ENCODE measurements at regions not wholly inside any gene's neighbourhood (a gene's known extent, or its start where the extent isn't known, plus 50 kb on each side); places are given as distances from the start of the nearest gene placed in this dataset.

DNA sequence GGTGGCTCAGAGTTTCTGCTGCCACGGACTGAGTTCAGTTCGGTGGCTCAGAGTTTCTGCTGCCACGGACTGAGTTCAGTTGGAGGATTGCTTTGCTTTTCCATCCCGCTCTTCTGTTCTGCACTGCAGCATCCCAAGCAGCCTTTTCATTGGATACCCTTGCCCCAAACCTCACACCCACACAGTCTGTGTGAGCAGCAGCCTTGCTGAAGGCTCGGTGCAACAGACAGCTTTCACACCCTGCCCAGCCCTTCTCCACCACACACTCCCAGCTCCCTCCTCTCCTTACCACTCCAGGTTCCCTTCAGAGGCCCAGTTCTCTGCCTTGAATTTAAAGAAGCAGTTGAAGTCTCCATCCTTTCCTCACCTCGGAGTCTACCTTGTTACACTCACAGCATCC is 52.5 kb upstream of the CHD6 start:
- POLR2A ChIA-PET = no interaction called here
- Histone ChIP-seq H3K4me1 (ENCODE audit: control insufficient read depth in 1 of 2, insufficient read depth in 2 of 2, low read length in 2 of 2) (no peaks in the 10 kb centered on the region), H3K9ac (ENCODE audit: low read length) (no peak overlapping the region), H3K79me2 (ENCODE audit: insufficient read depth, low read length) (no peaks in the 10 kb centered on the region), H2AFZ (ENCODE audit: low read depth, low read length, poor library complexity, severe bottlenecking) (no peak overlapping the region), H3K4me3 (replicated peaks in 1 of 2; ENCODE audit: low read depth in 1 of 2, low read length in 2 of 2) (no peak overlapping the region), H3K27me3 (ENCODE audit: insufficient read depth, low read length) (peaks cover 6% of the 10 kb centered on the region; the same call in 1 of the 2 replicates), H3K9me3 (ENCODE audit: control insufficient read depth in 1 of 2, insufficient read depth in 1 of 2, low read depth in 1 of 2, low read length in 2 of 2) (no peaks in the 10 kb centered on the region), H3K4me2 (ENCODE audit: low read length) (no peak overlapping the region), H3K36me3 (ENCODE audit: control insufficient read depth in 1 of 2, insufficient read depth in 2 of 2, low read length in 2 of 2) (no peaks in the 10 kb centered on the region), H3K9me2 (ENCODE audit: insufficient read depth) (no peaks in the 10 kb centered on the region), H3K27ac (ENCODE audit: low read depth, low read length) (no peak overlapping the region), H4K20me1 (ENCODE audit: insufficient read depth) (no peaks in the 10 kb centered on the region)
- ATAC-seq (no peak), DNase-seq (ENCODE audit: low read depth, low spot score) (no peak)
- intact Hi-C loops (cut with micrococcal nuclease) = no loop called here
- CTCF ChIA-PET = no interaction called here
- TF ChIP-seq ZFX (IDR thresholded peaks at IDR 0.05) (no peak), TCF7L2 (IDR thresholded peaks at IDR 0.05; ENCODE audit: borderline replicate concordance, extremely low read depth, insufficient read depth, insufficient read length) (no peak), SP1 (IDR thresholded peaks at IDR 0.05; ENCODE audit: low read depth) (no peak), SIN3A (IDR thresholded peaks at IDR 0.05; ENCODE audit: low read depth) (no peak), ZNF274 (IDR thresholded peaks at IDR 0.05; ENCODE audit: low read depth, low read length) (no peak), CEBPB (IDR thresholded peaks at IDR 0.05; ENCODE audit: low read depth) (no peak), SRF (IDR thresholded peaks at IDR 0.05; ENCODE audit: low read depth) (no peak), ATF3 (IDR thresholded peaks at IDR 0.05) (no peak), EZH2 (IDR thresholded peaks at IDR 0.05) (no peak), JUND (IDR thresholded peaks at IDR 0.05) (no peak), YY1 (IDR thresholded peaks at IDR 0.05; ENCODE audit: extremely low read depth, insufficient replicate concordance, low read depth, low read length) (no peak), POLR2A (IDR thresholded peaks at IDR 0.05; ENCODE audit: borderline replicate concordance, extremely low read depth, insufficient read depth, insufficient read length) (no peak), ELF1 (IDR thresholded peaks at IDR 0.05; ENCODE audit: borderline replicate concordance, low read depth) (no peak), RAD21 (IDR thresholded peaks at IDR 0.05; ENCODE audit: low read depth) (no peak), EZH2phosphoT487 (IDR thresholded peaks at IDR 0.05; ENCODE audit: borderline replicate concordance) (no peak), FOSL1 (IDR thresholded peaks at IDR 0.05; ENCODE audit: low read depth) (no peak)
- TF ChIP-seq, protein P1, sequence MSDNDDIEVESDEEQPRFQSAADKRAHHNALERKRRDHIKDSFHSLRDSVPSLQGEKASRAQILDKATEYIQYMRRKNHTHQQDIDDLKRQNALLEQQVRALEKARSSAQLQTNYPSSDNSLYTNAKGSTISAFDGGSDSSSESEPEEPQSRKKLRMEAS (IDR thresholded peaks at IDR 0.05) = no peak
- TF ChIP-seq, protein P2, sequence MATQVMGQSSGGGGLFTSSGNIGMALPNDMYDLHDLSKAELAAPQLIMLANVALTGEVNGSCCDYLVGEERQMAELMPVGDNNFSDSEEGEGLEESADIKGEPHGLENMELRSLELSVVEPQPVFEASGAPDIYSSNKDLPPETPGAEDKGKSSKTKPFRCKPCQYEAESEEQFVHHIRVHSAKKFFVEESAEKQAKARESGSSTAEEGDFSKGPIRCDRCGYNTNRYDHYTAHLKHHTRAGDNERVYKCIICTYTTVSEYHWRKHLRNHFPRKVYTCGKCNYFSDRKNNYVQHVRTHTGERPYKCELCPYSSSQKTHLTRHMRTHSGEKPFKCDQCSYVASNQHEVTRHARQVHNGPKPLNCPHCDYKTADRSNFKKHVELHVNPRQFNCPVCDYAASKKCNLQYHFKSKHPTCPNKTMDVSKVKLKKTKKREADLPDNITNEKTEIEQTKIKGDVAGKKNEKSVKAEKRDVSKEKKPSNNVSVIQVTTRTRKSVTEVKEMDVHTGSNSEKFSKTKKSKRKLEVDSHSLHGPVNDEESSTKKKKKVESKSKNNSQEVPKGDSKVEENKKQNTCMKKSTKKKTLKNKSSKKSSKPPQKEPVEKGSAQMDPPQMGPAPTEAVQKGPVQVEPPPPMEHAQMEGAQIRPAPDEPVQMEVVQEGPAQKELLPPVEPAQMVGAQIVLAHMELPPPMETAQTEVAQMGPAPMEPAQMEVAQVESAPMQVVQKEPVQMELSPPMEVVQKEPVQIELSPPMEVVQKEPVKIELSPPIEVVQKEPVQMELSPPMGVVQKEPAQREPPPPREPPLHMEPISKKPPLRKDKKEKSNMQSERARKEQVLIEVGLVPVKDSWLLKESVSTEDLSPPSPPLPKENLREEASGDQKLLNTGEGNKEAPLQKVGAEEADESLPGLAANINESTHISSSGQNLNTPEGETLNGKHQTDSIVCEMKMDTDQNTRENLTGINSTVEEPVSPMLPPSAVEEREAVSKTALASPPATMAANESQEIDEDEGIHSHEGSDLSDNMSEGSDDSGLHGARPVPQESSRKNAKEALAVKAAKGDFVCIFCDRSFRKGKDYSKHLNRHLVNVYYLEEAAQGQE (IDR thresholded peaks at IDR 0.05; ENCODE audit: low read depth) = no peak
- BruUV-seq (replicated peaks) = no TSS peak
- RAD21 ChIA-PET (ENCODE audit: low non-redundant PET in 1 of 2, low total read pairs in 2 of 2, uncharacterized antibody in 2 of 2, unreplicated experiment in 2 of 2) = no interaction called here
